ENCODE measurements at regions not wholly inside any gene's neighbourhood (a gene's known extent, or its start where the extent isn't known, plus 50 kb on each side); places are given as distances from the start of the nearest gene placed in this dataset.

- no peak for DNase-seq (ENCODE audit: low read depth)
- TF ChIP-seq CTCF (IDR thresholded peaks at IDR 0.05; ENCODE audit: control insufficient read depth, extremely low read depth, insufficient read depth): no peak
- no peak overlapping the region for H3K4me3 ChIP-seq (ENCODE audit: low read depth, low read length)
These were observed 66.8 kb upstream of the UBE2E1 start for GRCh38 chr3:23738944-23739343.

- no peak for DNase-seq (ENCODE audit: low read depth)
- H3K4me3 ChIP-seq (ENCODE audit: low read depth, low read length): no peak overlapping the region
- TF ChIP-seq CTCF (IDR thresholded peaks at IDR 0.05; ENCODE audit: control insufficient read depth, extremely low read depth, insufficient read depth): no peak
These were observed 66.2 kb upstream of the UBE2E1 start for GRCh38 chr3:23739536-23739935.

GRCh38 chr3:23740517-23740965 lies 65.2 kb upstream of the UBE2E1 start:
- no peak for TF ChIP-seq CTCF (IDR thresholded peaks at IDR 0.05; ENCODE audit: control insufficient read depth, extremely low read depth, insufficient read depth)
- no peak for DNase-seq (ENCODE audit: low read depth)
- H3K4me3 ChIP-seq (ENCODE audit: low read depth, low read length): no peak overlapping the region

GRCh38 chr3:23741036-23741706 lies 64.6 kb upstream of the UBE2E1 start:
- no peak for TF ChIP-seq CTCF (IDR thresholded peaks at IDR 0.05; ENCODE audit: control insufficient read depth, extremely low read depth, insufficient read depth)
- peak; percentile 62 for DNase-seq (ENCODE audit: low read depth)
- H3K4me3 ChIP-seq (ENCODE audit: low read depth, low read length): no peak overlapping the region

GRCh38 chr3:23743141-23743784 lies 62.5 kb upstream of the UBE2E1 start:
- TF ChIP-seq CTCF (IDR thresholded peaks at IDR 0.05; ENCODE audit: control insufficient read depth, extremely low read depth, insufficient read depth): no peak
- no peak overlapping the region for H3K4me3 ChIP-seq (ENCODE audit: low read depth, low read length)
- DNase-seq (ENCODE audit: low read depth): no peak

GRCh38 chr3:23746441-23746840 lies 59.3 kb upstream of the UBE2E1 start:
- TF ChIP-seq CTCF (IDR thresholded peaks at IDR 0.05; ENCODE audit: control insufficient read depth, extremely low read depth, insufficient read depth): no peak
- DNase-seq (ENCODE audit: low read depth): no peak
- H3K4me3 ChIP-seq (ENCODE audit: low read depth, low read length): no peak overlapping the region

Data from LNCaP clone FGC (cell line).